Stimulated activated CD8-positive, alpha-beta memory T cell treated with anti-CD3 and anti-CD28 coated beads, Interleukin-12 subunit alpha, Interleukin-12 subunit beta, amount 100 ng/mL, for 24 hours (primary cell): ENCODE measurements at regions not wholly inside any gene's neighbourhood (a gene's known extent, or its start where the extent isn't known, plus 50 kb on each side); places are given as distances from the start of the nearest gene placed in this dataset.

ENCODE experiments used
- DNase-seq: peaks from one replicate; pipeline ENCODE4 v3.0.0-alpha.2; 2020; ENCODE audit errors: extremely low read depth

DNA sequence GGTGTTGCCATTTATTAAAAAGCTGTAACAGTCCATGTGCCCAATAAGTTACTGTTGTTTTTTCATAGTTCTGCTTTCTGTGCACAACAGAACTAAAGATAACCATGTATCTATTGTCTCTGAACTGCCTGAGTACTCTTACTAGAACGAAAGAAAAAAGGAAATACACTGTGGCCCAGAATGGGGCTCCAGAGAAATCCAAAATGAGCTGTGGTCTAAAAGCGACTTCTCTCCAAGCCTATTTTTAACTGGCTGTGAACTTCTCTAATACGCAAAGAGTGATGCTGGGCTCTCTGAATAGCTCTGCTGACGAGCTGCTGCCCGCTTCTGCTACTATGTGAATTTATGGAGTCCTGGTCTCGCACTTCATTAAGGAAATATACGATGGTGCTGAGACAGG lies 56.2 kb upstream of the LPP start:
- DNase-seq, result no peak

DNA sequence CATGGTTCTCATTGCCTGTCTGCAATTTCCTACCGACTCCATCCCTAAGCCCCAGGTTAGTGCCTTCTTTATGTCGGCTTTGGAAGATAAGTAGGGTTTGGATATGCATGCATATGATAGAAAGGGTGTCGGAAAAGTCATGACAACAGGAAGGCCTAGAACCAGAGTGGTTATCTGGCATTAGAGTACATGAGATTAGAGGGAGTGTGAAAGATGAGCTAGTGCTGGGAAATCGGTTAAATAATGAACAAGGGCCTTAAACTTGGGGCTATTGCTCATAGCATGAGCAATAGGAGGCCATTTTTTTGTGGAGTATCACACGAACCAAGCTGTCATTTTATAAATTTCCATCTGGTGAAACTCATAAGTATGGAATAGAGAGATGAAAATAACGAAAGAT lies 54.0 kb upstream of the LPP start:
- DNase-seq, result no peak

DNA sequence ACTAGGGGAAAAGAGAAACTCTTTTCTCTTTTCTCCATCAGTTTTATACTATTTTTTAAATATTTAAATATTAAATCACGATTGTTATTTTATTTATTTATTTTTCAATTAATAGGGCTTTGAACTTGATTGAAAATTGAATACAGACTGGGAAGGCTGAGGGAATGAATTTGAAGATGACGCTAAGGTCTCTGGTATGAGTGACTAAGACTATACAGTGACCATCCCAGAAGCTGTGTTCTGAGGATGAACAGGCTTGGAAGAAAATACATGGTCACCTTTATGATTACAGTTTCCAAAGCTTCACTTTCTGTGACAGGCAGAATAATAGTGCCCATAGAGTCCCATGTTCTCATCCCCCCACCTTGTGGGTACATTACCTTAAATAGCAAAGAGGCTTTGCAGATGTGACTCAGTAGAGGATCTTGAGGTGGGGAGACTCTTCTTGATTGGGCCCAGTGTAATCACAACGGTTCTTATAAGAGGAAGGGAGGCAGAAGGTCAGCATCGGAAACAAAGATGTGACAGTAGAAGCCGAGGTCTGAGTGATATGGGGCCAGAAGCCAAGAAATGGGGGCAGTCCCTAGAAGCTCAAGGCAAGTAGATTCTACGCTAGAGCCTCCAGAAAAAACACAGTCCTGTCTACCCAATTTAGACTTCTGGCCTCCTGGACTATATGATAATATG lies 51.0 kb upstream of the LPP start:
- no peak for DNase-seq

DNA sequence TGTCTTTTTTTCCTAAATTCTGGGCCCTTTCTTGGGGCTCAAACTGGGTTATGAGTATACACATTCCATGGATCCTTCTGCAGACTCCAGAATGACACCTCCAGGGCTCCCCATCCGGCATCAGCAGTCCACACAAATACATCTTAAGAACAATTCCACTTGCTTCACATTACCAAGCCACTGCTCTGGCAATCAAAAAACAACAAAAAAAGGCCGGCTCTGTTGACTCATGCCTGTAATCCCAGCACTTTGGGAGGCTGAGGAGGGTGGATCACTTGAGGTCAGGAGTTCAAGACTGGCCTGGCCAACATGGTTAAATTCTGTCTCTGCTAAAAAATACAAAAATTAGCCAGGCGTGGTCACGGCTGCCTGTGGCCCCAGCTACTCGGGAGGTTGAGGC lies 49.9 kb upstream of the LPP start:
- no peak for DNase-seq
